ENCODE measurements at regions not wholly inside any gene's neighbourhood (a gene's known extent, or its start where the extent isn't known, plus 50 kb on each side); places are given as distances from the start of the nearest gene placed in this dataset.

DNA sequence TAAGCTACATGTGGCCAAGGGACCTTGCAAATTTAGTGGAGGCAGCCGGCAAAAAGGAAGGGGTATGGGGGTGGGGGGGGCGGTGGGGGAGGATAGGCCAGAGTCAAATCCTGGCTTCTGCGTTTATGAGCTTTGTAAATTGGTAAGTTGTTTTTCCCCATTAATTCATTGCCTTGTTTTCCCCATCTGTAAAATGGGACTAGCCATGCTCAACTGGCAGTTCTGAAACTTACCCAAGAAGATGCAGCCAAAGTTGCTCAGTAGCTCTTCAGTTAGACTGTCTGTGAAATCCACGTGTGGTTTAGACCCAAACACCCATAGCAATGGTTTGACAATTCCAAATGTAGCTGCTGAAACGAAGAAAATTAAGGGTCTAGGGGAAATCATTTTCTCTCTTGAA is 52.3 kb upstream of the FAM89A start:
- TF ChIP-seq MAX (IDR thresholded peaks at IDR 0.05; ENCODE audit: insufficient read depth, insufficient read length) = no peak
- no peak for TF ChIP-seq CTCF (IDR thresholded peaks at IDR 0.05; ENCODE audit: extremely low read depth in 1 of 2, insufficient read depth in 1 of 2, low read depth in 1 of 2, low read length in 2 of 2)

All from endothelial cell of umbilical vein (primary cell).